HT-29 (cell line): ENCODE measurements at regions not wholly inside any gene's neighbourhood (a gene's known extent, or its start where the extent isn't known, plus 50 kb on each side); places are given as distances from the start of the nearest gene placed in this dataset.

Experiments
- DNase-seq: peaks from one replicate; pipeline ENCODE4 v3.0.0-alpha.2; 2015; ENCODE audit warnings: low spot score

GRCh38 chr2:12201369-12201768, 454.9 kb downstream of the LPIN1 start:
- no peak for DNase-seq

GRCh38 chr2:12202313-12203075, 456.1 kb downstream of the LPIN1 start:
- no peak for DNase-seq

GRCh38 chr2:12203528-12203927, 457.1 kb downstream of the LPIN1 start:
- DNase-seq, result no peak

DNA sequence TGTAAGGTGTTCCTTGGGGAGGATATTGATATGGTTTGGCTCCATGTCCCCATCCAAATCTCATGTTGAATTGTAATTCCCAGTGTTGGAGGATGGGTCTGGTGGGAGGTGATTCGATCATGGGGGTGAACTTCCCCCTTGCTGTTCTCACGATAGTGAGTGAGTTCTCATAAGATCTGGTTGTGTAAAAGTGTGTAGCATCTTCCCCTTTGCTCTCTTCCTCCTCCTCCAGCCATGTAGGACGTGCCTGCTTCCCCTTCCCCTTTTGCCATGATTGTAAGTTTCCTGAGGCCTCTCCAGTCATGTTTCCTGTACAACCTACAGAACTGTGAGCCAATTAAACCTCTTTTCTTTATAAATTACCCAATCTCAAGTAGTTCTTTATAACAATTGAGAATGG, 458.7 kb downstream of the LPIN1 start:
- no peak for DNase-seq

DNA sequence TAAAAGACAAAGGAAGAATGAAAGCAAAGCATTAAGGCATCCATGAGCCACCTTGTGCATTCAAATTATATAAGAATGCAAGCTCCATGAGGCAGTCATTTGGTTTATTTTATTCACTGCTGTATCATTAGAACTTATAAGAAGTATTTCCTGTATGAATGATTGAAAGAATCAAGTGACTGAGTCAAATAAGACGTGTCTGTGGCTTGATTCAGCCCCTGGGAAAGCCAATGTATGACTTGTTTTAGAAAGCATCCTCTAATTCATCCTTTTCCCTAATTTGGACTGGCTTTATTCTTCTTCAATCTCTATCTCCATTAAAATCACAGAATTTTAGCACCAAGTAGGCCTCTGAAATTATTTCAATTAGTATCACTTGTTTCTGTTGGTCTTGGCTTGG, 461.1 kb downstream of the LPIN1 start:
- DNase-seq, result no peak

DNA sequence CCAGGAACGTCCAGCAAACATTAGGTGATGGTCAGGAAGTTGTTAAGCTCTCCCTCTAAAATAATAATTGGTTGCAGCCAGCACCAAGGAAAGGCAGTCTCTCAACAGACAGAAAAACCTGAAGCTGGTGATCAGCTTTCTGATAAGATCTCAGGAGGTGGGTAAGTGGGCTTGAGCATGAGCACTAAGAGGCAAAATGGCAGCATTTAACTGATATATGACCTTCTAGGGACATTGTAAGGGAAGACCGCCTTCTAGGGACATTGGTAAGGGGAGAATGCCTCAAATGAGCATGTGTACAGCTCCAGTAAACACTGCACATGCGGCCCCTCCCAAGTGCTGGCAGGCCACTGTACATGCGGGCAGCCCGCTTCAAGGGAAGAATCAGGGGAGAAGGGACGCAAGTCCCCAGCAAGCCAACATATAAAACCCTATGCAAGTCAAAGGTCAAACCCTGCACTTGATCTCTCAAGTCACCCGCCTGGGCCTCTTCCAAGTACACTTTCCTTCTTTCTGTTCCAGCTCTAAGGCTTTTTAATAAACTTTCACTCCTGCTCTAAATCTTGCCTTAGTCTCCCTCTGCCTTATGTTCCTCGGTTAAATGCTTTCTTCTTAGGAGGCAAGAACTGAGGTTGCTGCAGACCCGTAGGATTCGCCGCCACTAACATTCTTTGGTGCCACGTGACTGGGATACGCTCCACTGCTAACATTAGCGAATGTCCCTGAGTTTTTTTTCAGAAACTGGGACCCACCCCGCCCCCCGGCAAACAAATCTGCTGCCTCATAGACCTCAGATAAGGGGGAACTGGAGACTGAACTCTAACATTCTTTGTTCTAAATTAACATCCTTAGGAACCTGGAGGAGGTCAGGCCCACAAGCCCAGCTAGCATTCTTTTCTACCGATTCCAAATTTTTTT, 463.8 kb downstream of the LPIN1 start:
- DNase-seq, result no peak

GRCh38 chr2:12211326-12212175, 465.1 kb downstream of the LPIN1 start:
- no peak for DNase-seq

- DNase-seq, result no peak
Measured at GRCh38 chr2:12212841-12213597, 466.6 kb downstream of the LPIN1 start.

GRCh38 chr2:12217175-12217574, 470.7 kb downstream of the LPIN1 start:
- no peak for DNase-seq

- DNase-seq, result no peak
Measured at GRCh38 chr2:12219761-12220160, 473.3 kb downstream of the LPIN1 start.

- DNase-seq, result no peak
Measured at GRCh38 chr2:12221584-12221983, 475.2 kb downstream of the LPIN1 start.

DNA sequence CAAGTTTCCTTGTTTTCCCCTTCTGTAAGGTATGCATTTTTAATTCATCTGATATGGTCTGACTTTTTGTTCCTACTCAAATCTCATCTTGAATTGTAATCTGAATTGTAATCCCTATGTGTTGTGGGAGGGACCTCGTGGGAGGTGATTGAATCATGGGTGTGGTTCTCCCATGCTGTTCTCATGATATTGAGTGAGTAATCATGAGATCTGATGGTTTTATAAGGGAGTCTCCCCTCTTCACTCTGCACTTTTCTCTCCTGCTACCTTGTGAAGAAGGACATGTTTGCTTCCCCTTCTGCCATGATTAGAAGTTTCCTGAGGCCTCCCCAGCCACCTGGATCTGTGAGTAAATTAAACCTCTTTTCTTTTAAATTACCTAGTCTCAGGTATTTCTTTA, 476.1 kb downstream of the LPIN1 start:
- no peak for DNase-seq

GRCh38 chr2:12223732-12224131, 477.3 kb downstream of the LPIN1 start:
- no peak for DNase-seq

GRCh38 chr2:12226653-12227052, 480.2 kb downstream of the LPIN1 start:
- no peak for DNase-seq

DNA sequence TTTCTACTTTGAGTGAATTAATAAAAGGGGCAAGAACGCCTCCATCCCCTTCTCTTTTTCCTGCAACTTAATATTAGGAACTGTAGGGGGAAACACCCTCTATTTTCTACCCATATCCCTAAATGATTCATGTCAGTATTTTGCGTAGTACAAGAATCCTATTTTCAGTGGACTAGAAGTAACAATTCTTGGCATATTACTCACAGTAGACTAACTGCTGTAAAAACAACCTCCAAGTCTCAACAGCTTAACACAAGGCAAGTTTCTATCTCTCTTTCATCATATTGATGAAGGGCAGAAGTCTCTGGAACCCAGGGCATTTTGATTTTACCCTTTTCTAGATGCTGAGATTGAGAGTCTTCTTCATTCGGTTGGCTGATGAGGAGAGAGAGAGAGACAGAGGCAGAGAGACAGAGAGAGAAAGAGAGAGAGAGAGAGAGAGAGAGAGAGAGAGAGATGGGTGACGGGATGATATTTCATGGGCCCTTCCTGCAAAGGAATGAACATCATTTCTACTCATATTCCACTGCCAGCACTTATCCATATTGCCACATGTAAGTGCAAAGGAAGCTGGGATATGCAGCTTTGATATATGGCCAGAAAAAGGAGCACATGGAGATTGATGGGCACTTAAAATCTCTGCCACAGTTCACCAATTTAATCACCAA, 481.6 kb downstream of the LPIN1 start:
- DNase-seq, result no peak

DNA sequence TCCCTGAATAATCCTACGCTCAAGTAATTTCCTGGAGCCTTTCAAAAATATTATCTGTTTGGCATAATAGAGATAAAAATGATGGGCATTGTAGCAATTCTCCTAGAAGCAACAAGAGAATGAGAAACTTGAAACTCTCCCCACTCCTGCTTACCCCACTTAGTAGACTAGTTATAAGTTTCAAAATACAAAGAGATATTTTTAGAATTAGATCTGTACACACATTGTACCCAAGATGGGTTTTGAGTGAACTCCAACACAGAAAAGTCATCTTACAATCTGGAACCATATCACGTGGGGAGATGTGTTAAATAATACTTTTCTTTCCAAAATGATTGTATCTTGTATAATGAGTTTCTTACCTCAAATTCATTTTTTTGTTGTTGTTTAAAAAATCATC, 484.9 kb downstream of the LPIN1 start:
- no peak for DNase-seq

- DNase-seq, result no peak
Measured at GRCh38 chr2:12232876-12233275, 483.9 kb upstream of the TRIB2 start.

DNA sequence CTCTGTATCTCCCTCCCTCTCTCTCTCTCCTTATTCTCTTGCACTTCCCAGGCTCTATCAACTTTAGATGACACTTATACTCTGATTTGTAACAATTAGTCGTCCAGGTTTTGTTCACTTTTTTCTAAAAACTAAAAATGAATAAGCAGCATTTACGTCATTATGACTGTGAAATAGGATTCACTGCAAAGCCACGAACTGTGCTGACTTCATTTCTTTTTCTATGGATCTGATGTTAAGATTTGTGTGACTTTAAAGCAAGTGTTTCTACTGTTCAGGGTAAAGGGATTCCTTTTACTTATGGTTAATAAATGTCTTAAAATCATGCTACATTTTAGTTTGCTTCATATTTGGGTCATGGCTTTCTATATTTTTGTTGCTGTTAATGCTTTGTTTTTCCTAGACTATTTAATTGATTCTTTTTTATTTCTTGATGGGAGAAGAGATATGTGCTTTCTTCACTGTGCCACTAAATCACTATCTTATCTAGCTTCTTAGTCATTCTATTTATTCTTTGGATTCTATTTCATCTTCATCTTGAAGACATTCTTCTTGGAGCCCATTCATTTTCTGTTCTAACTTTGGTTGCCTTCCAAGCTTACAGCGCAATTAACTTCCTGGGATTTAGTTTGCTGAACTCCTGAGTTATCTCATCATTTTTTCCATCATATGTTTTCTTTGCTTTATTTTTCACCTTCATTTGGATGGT, 480.4 kb upstream of the TRIB2 start:
- no peak for DNase-seq

GRCh38 chr2:12240206-12240605, 476.5 kb upstream of the TRIB2 start:
- no peak for DNase-seq

DNA sequence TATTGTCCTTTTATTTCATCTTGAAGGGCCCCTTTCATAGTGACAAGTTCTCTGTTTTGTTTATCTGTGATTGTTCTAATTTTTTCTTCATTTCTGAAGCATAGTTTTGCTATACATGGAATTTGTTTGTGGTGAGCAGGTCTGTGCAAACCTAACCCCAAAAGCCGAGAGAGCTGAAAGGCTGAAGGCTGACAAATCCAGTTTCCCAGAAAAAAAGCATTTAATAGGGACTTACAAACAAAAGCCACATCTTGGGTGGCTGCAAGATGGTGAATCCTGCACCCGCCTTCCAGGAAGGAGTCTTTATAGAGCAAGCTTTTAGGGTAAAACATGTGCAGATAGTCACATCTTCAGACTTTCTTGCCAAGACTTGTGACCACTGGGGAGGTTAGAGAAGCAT, 473.4 kb upstream of the TRIB2 start:
- no peak for DNase-seq
